Left renal pelvis (tissue), 4 donors: ENCODE measurements at regions not wholly inside any gene's neighbourhood (a gene's known extent, or its start where the extent isn't known, plus 50 kb on each side); places are given as distances from the start of the nearest gene placed in this dataset.
"Not testable (repeated sequence)": the region's sequence is repeated elsewhere in the genome, so short reads cannot be mapped to it uniquely, and the experiment has no call there.

Experiments used
- DNase-seq, 4 donors: peaks; one replicate each; pipeline ENCODE4 v3.0.0-alpha.2; 2013; ENCODE audit warnings: low read depth in 4 of 4, low spot score in 3 of 4

DNA sequence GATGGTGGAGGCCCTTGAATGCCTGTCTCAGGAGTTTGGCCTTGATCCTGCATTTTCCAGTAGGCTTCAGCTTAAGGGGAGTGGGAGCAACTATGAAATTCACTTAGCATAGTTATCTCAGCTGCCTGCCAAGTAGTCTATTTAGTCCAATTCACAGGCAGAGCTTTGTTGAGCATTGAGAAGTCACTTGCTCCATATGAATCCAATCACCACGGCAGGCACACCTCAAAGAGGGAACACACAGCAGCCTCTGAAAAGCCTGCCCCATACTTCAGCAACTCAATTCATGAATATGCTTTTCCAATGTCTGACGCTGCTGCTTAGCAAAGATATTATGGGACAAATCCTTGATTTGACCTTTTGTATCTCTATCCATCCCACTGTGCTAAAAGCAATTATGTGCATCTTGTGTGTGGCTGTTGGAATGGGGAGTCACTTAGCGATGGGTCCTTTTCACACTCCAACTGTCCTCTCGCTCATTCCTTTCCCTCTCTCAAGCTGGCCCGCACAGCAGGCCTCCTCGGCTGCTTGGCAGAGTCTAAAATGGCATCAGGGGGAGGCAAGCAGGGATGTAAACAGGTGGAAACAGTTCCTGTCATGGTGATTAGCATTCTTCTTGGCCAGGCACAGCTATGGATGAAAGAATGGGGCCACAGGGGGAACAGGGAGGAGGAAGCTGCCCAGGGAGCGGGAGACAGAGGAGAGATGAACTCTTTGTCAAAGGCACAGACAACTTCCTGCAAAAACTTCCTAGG lies 56.0 kb upstream of the LRPPRC start:
- no peak for DNase-seq

DNA sequence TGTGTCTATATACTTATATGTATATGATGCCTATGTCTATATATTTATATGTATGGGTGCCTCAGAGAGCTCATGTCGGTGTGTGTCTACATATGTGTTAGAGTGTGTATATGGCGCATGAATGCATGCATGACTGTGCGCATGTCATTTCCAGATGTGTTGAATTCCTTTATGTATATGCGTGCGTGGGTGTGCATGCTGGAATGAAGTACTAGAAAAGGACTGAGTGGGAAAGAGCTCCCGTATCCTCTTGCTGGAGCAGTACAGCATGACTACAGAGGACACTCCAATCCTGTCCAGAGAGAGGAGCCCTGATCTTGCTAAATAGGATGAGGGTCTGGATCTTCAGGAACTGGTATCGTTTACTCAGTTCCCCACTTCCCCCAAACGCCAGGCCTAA lies 56.8 kb upstream of the LRPPRC start:
- DNase-seq: no peak

GRCh38 chr2:44053052-44053451 lies 57.3 kb upstream of the LRPPRC start:
- DNase-seq: no peak

GRCh38 chr2:44053456-44053855 lies 57.7 kb upstream of the LRPPRC start:
- no peak for DNase-seq

DNA sequence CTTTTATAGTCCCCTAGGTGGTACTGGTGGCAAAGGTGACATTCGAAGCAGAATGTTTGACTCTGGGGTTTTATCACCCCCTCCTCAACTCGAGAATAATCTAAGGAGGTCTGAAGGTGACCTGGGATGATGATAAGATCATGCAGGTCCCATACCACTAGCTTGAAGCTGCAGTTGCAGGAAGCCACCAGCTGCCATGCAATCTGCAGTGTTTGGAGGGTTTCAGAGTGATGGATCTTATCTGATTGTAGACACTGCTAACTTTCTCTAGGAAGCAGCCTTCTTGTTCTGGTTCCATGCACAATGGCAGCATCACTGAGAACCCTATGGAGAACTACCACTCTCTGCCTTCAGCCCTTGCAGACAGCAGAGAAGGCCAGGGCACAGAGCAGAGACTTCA lies 59.4 kb upstream of the LRPPRC start:
- DNase-seq: no peak

DNA sequence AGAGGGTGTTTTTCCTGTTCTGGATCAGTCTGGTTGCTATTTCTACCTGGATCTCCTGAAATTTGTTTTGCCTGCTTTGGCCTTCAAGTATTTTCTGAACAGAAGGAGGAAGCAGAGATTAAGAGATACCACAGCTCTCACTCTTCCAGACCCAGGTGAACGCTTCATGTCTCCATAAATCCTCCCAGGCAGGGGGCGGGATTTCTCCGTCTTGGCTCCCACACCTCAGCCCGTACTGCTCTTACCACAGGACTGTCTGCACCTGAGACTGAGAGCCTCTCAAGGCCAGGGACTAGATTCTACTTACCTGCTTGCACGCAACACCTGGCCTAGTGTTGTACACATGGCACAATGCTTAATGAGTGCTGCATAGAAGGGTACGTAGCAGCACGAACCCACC lies 59.9 kb upstream of the LRPPRC start:
- DNase-seq: no peak

DNA sequence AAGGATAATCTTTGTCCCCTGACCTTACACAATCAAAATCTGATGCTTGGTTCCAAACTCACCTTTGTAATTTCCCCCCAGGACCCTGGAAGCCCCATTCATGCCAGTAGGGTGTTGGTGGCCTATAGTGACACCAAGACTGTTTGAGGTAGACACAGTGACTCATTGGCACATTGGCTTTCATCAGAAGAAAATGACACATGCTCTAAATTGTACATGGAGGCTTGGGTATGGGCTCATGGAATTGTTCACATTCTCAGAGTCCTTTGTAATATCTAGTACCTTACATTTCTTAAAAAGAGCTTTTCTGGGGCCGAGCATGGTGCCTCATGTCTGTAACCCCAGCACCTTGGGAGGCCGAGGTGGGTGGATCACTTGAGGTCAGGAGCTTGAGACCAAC lies 61.2 kb upstream of the LRPPRC start:
- no peak for DNase-seq

- DNase-seq: not testable (repeated sequence)
Observed at GRCh38 chr2:44060286-44060685, 64.5 kb upstream of the LRPPRC start.

DNA sequence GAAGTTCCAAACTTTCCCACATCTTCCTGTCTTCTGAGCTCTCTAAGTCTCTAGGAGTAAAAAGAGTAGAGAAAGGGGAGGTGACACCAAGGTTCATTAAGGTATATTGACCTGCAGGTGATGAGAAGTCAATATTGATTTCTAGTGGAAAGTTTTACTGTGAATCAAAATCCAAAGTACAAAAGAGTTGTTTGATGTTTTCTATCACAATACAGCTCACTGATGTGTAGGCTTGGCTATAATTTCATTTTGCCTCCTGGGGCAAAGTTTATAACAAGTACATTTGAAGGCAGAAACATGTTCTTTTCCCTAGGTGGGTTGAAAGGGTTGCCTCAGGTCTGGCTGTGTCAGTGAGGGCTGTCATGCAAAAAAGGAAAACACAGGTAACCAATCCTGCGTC lies 65.2 kb upstream of the LRPPRC start:
- no peak for DNase-seq

- DNase-seq: no peak
Observed at GRCh38 chr2:44061469-44061868, 65.7 kb upstream of the LRPPRC start.

DNA sequence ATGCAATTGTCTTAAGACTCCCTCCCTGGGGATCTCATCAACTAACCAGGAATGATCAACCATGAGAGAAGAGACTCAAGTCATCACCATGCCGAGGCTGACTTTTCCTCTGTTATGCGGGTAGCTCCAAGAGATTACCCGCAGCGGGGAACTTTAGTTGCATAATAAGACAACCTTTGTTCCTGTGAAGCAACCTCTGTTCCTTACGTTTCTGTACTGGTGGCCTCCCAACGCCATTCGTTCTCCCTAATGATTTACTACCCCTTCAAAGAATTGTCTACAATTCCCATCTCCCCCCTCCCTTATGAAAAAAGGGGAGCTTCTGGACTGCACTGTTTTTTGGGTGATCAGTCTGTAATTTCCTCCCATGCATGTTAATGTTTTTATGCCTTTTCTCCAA lies 66.1 kb upstream of the LRPPRC start:
- DNase-seq: no peak

- DNase-seq: no peak
Observed at GRCh38 chr2:44063033-44063432, 67.2 kb upstream of the LRPPRC start.

- not testable (repeated sequence) for DNase-seq
Observed at GRCh38 chr2:44064281-44064680, 68.5 kb upstream of the LRPPRC start.

- DNase-seq: not testable (repeated sequence)
Observed at GRCh38 chr2:44067012-44067790, 71.4 kb upstream of the LRPPRC start.

DNA sequence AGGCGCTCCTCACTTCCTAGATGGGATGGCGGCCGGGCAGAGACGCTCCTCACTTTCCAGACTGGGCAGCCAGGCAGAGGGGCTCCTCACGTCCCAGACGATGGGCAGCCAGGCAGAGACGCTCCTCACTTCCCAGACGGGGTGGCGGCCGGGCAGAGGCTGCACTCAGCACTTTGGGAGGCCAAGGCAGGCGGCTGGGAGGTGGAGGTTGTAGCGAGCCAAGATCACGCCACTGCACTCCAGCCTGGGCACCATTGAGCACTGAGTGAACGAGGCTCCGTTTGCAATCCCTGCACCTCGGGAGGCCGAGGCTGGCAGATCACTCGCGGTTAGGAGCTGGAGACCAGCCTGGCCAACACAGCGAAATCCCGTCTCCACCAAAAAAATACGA lies 72.0 kb upstream of the LRPPRC start:
- DNase-seq: not testable (repeated sequence)

GRCh38 chr2:44071454-44072046 lies 75.8 kb upstream of the LRPPRC start:
- no peak for DNase-seq

- not testable (repeated sequence) for DNase-seq
Observed at GRCh38 chr2:44073667-44074066, 77.9 kb upstream of the LRPPRC start.

DNA sequence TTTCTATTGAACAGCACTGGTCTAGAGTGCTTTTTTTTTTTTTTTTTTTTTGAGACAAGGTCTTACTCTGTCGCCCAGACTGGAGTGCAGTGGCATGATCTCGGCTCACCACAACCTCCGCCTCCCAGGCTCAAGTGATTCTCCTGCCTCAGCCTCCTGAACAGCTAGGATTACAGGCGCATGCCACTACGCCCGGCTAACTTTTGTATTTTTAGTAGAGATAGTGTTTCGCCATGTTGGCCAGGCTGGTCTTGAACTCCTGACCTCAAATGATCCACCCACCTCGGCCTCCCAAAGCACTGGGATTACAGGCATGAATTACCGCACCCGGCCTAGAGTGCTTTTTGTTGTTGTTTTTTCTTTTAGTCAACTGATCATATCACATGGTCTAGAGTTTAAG lies 79.0 kb upstream of the LRPPRC start:
- not testable (repeated sequence) for DNase-seq

DNA sequence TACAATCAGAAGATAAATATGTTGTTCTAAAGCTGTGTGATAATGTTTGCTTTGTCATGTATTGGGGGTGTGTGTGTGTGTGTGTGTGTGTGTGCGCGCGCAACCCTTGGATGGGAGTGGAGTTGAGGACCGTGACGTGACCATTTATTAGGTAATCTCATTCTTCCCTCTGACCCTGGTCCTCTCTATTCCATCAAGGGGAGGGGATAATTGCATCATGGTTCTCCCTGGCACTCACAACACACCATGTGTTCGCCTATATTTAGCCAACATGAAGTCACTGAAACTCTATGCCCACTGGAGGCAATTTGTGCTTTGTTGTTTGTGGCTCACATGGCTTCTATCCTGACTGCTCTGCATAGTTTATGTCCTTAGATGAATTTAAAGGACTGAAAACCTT lies 79.8 kb upstream of the LRPPRC start:
- no peak for DNase-seq

DNA sequence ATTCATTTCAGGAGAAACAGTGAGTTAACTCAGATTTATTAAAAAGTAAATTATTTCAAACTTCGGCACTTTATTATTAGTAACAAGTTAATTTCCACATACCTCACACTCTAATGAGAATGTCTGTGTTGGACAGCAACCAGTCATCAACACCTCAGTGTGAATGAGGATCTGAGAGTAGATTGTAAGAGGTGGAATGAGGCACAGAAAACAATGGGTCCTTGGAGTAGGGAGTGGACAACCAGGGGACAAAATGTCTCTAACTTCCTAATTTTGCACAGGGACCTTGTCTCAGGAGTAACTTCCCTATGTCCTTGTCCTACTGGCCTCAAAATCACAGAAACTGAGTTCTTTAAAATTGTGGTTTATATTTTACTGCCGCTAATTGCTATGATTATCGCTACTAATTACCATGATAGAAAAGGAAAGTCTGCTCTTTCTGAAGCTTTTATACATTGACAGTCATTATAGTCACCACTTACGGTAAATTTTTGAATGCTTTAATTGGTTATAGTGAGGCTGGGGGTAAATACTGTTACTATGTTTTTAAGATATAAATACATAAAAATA lies 82.2 kb upstream of the LRPPRC start:
- no peak for DNase-seq

- no peak for DNase-seq
Observed at GRCh38 chr2:44079686-44080085, 83.9 kb upstream of the LRPPRC start.
